GM23338 (cell line): ENCODE measurements at regions not wholly inside any gene's neighbourhood (a gene's known extent, or its start where the extent isn't known, plus 50 kb on each side); places are given as distances from the start of the nearest gene placed in this dataset.

ENCODE experiments used
- CTCF ChIP-seq, 2 experiments: fragments of 200-600 bp in 1 of 2; sonication (generic) in 1 of 2; conservative IDR thresholded peaks; 2 replicates each; pipeline versions ENCODE4 v1.5.1 to v1.6.1; 2016 to 2017; ENCODE audit warnings: antibody characterized with exemption in 2 of 2, low read depth in 2 of 2, mild to moderate bottlenecking in 2 of 2, moderate library complexity in 1 of 2
- EZH2 ChIP-seq: fragments of 200-600 bp; sonication (generic); IDR thresholded peaks from one replicate; pipeline ENCODE4 v1.8.0; 2017; ENCODE audit warnings: antibody characterized with exemption, mild to moderate bottlenecking, low read depth; ENCODE audit not compliant: unreplicated experiment
- POLR2AphosphoS5 ChIP-seq: IDR thresholded peaks from 2 replicates; pipeline ENCODE4 v1.6.1; 2016; ENCODE audit warnings: antibody characterized with exemption, low read depth

- no peak for TF ChIP-seq CTCF (conservative IDR thresholded peaks at IDR 0.05; ENCODE audit: low read depth in 2 of 2)
- no peak for TF ChIP-seq POLR2AphosphoS5
- no peak for TF ChIP-seq EZH2
Observed at GRCh38 chr15:36458411-36458810, 121.0 kb upstream of the CDIN1 start.
